IPS-NIHi11 (cell line): ENCODE measurements at regions not wholly inside any gene's neighbourhood (a gene's known extent, or its start where the extent isn't known, plus 50 kb on each side); places are given as distances from the start of the nearest gene placed in this dataset.
"Not testable (repeated sequence)": the region's sequence is repeated elsewhere in the genome, so short reads cannot be mapped to it uniquely, and the experiment has no call there.

ENCODE experiments used
- DNase-seq: peaks from one replicate; pipeline ENCODE4 v3.0.0; 2012; ENCODE audit warnings: mixed read lengths, low spot score

DNA sequence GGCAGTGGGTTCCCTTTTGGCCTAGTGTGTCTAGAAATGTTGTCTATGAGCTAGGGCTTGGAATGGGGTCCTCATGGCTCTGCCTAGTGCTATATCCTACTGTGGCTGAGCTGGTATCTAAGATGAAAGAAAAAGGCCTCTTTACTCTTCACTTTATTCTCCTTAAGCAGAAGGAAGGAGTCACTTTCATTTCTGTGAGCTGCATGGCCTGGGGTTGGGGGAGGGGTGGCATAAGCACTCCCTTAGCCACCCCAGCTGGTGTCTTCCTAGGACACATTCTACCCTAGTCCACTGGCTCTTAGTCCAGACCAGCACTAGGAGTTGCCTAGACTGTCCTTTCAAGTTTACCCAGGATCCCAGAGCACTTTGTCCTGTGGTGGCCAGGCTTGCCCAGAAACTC lies 1148.9 kb upstream of the CNTN5 start:
- DNase-seq, result no peak

GRCh38 chr11:97880209-97880608 lies 1140.5 kb upstream of the CNTN5 start:
- no peak for DNase-seq

DNA sequence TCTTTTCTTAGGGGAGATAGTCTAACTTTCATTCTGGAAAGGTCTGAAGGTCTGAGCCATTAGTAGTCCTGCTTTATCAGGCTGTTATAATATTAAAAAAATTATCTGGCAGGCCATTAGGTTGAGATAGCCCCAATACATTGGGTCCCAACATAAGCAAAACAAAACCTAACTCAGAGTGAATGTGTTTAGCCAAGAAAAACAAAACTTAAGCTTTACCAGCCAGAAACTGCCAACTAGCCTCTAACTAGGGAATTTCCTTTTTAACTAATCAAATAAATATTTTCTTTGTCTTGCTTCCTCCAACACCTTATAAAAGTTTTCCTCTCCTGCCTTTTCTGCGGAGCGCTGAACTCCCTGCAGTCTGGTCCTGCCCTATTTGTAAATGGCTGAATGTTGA lies 1137.7 kb upstream of the CNTN5 start:
- no peak for DNase-seq

GRCh38 chr11:97888641-97889040 lies 1132.1 kb upstream of the CNTN5 start:
- no peak for DNase-seq

DNA sequence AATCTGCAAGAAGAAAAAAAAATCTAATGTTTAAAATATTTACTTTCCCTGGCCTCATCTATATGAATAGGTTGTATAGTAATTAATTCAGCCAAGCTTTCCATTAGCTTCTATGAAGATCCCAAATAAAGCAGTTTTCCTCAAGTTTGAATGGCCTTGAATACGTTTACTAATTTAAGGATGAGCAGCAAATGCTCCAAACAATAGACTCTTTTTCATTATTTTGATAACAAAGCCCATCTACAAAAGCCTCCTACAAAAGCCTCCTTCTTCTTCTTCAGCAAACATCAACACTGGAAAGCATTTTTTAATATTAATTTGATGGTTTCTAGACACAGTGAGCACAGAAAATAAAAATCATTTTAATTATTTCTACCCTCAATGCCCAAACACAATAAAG lies 1130.3 kb upstream of the CNTN5 start:
- no peak for DNase-seq

DNA sequence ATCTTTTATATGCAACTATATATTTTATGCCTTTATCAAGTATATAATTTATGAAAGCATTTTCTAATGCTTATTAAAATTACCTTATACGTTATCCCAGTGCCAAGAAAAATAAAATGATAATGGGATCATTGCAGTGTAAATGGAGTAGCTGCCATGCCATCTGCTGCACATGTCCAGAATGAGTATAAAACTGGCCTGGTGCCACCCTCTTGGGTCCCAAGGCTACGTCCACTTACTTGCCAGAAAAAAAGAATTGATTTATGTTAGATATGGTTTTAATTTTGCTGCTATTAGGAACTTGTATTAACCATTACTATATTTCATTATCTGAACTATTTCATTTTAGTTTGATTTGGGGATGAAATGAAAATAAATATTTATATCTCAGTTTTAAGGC lies 1127.1 kb upstream of the CNTN5 start:
- DNase-seq, result no peak

DNA sequence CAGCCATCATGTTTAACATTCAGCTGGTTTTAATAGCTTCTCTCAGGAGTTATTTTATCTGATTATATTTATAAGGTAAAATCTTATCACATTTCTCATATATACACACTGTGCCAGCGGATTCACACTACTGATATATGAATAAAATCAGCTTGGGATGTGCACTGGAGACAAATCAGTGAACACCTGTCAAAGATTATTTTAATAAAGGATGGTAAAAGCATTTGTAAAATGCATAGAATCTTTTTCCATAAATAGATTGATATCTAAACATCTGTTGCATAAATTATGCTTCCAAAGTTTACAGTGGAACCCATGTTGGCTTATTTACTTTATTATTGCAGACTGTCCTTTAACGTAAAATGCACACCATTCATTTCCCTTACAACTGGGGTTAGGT lies 1125.8 kb upstream of the CNTN5 start:
- no peak for DNase-seq

- DNase-seq, result no peak
Observed at GRCh38 chr11:97895572-97895971, 1125.2 kb upstream of the CNTN5 start.

DNA sequence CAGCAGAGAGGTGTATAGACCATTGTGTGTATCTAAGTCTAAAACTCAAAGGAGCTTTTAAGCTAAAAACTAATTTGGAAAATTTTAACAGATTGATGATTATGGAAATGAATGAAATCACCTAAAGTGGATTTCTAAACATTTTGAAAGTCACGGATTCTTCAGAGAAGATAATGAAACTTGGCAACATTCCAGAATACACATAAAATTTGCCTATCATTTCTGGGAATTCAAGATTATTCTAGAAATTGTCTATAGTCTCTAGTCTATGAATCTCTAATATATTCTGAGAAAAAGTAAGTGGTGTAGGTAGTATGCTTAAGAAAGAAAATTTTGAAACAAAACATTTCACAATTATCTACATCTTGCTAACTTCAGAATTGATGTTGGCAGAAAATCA lies 1117.9 kb upstream of the CNTN5 start:
- no peak for DNase-seq

- DNase-seq, result no peak
Observed at GRCh38 chr11:97905101-97905500, 1115.6 kb upstream of the CNTN5 start.

DNA sequence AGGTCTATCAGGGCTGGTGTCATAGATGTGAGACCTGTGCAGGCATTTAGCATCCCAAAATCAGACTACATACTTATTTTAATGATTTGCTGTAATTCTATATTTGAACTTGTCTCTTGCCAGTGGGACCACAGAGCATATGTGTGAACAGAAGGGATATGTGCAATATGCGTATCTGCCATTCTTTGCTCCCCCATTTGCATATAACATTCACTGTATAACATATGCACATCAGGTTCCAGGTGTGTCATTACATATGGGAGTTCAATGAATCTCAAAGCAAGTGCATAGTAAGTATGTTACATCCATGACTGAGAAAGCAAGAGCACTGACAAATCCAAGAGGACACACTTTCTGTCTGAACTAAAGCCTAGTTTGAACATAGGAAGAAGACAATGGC lies 1115.1 kb upstream of the CNTN5 start:
- no peak for DNase-seq

DNA sequence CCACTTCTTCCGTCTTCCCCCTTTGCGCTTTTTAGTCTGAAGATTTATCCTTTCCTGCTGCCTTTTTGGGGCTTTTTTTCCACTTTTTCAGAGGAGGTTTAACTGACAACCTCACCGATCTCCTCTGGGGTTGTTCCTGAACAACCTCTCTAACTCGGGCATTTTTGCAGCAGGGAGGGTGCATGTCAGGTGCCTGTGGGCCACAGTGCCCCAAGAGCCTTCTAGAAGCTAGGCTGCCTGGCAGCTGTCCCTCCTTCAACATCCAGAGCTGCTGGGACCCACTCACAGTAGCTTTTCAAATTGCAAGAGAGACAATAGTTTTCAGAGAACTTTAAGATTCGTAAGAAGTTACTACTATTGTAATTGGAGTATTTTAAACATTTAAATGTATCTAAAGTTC lies 1112.4 kb upstream of the CNTN5 start:
- no peak for DNase-seq

- DNase-seq, result no peak
Observed at GRCh38 chr11:97909614-97910399, 1110.9 kb upstream of the CNTN5 start.

GRCh38 chr11:97912629-97913028 lies 1108.1 kb upstream of the CNTN5 start:
- DNase-seq, result no peak

- DNase-seq, result not testable (repeated sequence)
Observed at GRCh38 chr11:97922933-97923332, 1097.8 kb upstream of the CNTN5 start.

GRCh38 chr11:97934572-97935208 lies 1086.1 kb upstream of the CNTN5 start:
- no peak for DNase-seq

- DNase-seq, result no peak
Observed at GRCh38 chr11:97937501-97937900, 1083.2 kb upstream of the CNTN5 start.

- peak; percentile 8 for DNase-seq
Observed at GRCh38 chr11:97938789-97939188, 1082.0 kb upstream of the CNTN5 start.

DNA sequence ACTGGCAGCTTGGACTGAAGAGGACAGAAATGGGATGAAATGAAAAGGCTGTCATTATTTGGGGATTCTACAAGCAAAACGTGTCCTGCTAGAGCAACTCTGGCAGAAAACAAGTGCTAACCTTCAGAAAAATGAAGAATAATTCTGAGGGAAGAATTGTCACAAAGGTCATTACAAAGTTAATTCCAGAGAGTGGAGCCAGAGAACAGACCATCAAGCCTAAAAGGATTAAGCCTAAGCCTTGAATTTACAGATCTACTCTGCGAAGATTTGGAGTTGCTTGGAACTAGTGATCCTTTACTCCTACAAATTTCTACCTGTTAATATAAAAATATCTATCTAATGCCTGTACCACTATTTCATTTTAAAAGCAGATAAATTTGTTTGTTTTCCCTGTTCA lies 1077.3 kb upstream of the CNTN5 start:
- no peak for DNase-seq

DNA sequence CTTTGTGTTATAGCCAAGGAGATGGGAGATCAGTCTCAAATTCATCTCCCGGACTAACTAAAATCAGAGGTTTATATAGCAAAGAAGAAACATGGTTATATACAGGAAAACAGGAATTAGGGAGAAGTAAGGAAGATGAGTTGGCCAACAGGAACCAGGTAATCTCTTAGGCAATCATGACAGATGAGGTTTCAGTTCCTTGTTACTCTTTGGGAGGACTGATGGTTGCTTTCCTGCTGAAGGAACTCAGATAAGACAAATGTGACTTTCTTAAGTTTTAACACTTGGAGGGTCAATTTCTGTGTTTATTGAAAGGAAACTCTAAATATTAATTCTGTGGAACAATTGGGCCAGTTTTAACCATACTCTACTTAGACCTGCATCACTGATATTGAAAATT lies 1072.0 kb upstream of the CNTN5 start:
- no peak for DNase-seq

GRCh38 chr11:97955595-97955994 lies 1065.2 kb upstream of the CNTN5 start:
- DNase-seq, result no peak

DNA sequence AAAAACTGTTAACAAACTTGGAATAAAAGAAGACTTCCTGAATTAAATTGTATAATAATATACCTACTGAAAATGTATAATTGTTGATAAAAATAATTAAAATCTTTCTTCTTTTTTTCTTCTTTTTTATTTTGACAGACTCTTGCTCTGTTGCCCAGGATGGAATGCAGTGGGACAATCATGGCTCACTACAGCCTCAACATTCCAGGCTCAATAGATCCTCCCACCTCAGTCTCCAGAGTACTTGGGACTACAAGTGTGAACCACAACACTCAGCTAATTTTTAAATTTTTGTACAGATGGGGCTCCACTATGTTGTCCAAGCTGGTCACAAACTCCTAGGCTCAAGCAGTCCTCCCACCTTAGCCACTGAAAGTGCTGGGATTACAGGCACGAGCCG lies 1063.8 kb upstream of the CNTN5 start:
- no peak for DNase-seq

- DNase-seq, result no peak
Observed at GRCh38 chr11:97961431-97961830, 1059.3 kb upstream of the CNTN5 start.

- DNase-seq, result no peak
Observed at GRCh38 chr11:97962758-97963157, 1058.0 kb upstream of the CNTN5 start.
